Left forelimb (tissue), 1 donor: ENCODE measurements at regions not wholly inside any gene's neighbourhood (a gene's known extent, or its start where the extent isn't known, plus 50 kb on each side); places are given as distances from the start of the nearest gene placed in this dataset.
A peak's percentile ranks its signal among the peaks of the same experiment; 100 is the strongest.

Experiments
- DNase-seq: peaks from one replicate; pipeline ENCODE4 v3.0.0-alpha.2; 2018; ENCODE audit warnings: low spot score

DNA sequence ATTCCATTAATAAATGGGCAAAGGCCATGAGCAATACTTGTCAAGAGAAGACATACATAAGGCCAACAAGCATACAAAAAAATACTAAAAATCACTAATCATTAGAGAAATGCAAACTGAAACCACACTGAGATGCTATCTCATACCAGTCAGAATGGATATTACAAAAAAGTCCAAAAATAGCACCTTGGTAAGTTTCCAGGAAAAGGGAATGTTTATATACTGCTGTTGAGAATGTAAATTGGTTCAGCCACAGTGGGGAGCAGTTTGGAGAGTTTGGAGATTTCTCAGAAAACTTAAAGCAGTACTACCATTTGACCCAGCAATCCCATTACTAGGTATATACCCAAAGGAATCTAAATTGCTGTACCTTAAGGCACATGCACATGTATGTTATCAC lies 467.7 kb downstream of the CDH11 start:
- DNase-seq = no peak

DNA sequence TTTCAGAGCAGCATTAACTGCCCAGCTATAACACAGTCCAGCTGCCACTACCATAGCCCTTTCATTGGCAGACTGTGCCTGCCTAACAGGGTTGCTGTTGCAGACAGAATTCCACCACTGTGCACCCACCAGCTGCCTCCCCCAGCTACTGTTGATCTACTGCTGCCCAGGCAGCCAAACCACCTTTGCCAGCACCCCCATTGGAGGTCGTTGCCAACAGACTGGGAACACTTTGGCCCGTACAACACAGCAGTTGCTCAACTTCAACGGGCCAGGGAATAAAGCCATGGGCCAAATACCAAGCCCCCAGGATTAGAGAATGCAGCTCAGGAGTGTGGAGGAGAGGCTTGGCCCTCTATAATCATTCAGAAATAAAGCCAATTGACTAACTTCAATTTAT lies 473.6 kb downstream of the CDH11 start:
- no peak for DNase-seq

DNA sequence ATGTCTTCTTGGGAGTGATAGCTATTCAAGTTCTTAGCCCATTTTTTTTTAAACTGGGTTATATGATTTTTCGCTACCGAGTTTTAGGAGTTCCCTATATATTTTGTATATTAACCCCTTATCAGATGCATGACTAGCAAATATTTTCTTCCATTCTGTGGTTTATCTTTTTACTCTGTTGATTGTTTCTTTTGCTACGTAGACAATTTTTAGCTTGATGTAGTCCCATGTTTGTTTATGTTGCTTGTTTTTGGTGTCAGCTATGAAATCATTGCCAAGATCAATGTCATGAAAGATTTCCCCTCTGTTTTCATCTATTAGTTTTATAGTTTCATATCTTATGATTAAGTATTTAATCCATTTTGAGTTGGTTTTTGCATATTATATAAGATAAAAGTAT lies 480.5 kb downstream of the CDH11 start:
- DNase-seq = no peak

DNA sequence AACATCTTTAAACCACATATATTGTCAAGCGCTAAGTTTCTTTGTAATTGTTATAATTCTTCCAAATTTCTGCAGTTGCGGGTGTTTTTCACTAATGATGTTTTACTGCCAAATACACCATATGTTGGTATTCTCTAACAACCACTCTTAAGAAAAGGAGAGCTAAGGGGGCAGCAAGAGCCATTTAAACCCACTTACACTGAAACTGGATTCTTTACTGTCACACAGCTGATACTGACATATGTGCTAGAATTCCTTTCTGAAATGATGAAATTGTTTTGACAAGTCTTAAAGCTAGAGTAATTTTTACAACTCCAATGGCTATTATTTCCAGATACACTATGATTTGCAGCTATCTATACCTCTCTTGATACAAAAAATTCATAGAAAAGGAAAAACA lies 483.1 kb downstream of the CDH11 start:
- no peak for DNase-seq

DNA sequence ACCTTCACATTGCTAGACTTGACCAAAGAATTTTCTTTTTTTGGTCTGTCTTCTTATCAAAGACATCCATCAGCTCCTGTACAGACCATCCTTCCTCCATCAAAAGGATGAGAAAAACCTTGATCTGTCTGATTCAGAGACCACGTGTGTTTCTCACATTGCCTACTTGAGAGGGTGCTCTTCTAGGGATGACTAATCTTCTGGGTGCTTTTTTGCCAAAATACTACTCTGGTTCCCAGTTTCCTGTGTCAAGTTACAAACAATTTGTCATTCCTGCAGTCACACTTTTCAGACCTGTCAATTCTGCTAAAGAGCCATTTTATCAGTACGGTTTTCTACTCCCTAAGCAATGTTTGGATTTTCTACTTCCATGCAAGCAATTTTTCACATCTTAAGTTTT lies 492.2 kb downstream of the CDH11 start:
- DNase-seq = no peak

DNA sequence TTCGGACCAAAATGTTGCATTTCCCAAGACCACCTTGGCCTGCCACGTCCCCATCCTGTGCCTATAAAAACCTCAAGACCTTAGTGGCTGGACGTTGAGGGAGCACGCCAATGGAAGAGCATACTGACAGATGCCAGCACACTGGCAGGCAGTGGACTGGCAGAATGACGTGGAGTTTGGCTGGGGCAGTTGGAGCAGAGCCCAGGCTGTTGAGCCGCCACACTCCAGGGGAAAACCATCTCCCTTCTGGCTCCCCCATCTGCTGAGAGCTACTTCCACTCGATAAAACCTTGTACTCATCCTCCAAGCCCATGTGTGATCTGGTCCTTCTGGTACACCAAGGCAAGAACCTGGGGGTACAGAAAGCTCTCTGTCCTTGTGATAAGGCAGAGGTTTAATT lies 494.1 kb downstream of the CDH11 start:
- no peak for DNase-seq

DNA sequence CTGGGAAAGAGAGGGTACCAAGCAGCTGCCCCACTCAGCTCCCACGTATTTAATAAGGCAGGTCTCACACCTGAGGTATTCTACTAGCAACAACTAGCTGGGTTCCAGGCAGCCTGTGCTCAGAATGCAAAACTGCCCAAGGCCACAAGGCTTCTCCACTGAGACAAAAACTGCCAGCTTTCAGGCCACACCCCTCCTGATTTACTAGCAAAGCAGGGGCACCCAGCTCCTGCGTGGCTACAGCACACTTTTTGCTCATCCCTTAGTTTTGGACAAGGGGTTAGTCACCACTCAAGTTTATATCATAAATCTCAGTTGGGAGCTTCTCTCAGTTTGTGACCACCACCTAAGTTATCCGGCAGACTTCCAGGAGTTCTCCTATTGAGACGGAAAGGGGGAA lies 494.6 kb downstream of the CDH11 start:
- DNase-seq = no peak

DNA sequence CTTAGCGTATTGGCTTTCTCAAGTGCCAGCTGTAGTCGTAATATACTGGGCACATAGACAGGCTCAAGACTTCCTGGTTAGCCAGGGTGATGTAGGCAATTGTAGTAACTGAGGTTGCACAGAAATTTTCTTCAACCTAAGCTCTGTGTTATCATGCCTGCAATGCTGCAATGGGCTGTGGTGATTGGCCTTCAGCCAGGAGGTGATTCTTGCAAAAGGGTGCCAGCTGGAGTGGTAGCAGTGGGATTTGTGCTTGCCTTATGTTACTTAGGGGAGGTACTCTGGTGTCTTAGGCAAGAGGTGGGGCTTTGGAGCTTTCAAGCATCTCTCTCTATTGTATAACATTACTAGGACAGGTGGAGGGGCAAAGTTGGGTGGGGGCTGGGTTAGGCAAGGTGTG lies 495.1 kb downstream of the CDH11 start:
- no peak for DNase-seq

DNA sequence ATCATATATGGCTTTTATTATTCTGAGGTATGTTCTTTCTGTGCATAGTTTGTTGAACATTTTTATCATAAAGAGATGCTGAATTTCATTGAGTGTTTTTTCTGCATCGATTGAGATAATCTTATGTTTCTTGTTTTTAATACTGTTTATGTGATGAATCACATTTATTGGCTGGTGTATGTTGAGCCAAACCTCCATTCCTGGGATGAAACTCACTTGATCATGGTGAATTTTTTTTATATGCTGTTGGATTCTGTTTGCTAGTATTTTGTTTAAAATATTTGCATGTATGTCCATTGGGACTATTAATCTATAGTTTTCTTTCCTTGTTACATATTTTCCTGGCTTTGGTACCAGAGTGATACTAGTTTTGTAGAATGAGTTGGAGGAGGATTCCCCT lies 500.2 kb downstream of the CDH11 start:
- no peak for DNase-seq

DNA sequence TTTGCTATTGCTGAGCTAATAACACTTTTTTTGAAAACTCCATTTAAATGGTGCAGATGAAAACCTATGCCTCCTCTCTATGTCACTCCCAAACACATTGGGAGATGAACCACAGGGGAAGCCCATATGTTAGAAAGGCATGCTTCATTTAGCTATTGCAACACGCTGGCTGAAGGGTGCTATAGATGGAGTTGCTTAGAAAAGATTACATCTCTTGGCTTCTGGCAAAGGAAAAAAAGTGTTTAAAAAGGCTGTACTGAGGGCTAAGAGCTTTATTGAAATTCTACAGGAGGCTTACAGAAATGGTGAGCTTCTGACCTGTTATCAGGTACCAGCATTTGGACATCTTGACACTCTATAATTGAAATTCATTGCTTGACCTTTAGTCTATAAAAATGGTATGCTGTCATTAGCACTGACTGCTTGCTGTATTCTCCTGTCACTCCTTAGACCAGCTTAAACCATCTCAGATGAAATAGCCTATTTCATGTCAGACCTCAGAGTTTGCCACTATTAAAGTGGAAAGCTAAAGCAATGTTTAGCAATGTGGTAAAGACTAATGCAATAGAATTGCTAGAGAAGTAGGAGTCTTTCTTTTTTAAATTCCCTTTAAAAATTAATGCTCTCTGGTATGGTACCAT lies 503.9 kb downstream of the CDH11 start:
- DNase-seq = no peak

DNA sequence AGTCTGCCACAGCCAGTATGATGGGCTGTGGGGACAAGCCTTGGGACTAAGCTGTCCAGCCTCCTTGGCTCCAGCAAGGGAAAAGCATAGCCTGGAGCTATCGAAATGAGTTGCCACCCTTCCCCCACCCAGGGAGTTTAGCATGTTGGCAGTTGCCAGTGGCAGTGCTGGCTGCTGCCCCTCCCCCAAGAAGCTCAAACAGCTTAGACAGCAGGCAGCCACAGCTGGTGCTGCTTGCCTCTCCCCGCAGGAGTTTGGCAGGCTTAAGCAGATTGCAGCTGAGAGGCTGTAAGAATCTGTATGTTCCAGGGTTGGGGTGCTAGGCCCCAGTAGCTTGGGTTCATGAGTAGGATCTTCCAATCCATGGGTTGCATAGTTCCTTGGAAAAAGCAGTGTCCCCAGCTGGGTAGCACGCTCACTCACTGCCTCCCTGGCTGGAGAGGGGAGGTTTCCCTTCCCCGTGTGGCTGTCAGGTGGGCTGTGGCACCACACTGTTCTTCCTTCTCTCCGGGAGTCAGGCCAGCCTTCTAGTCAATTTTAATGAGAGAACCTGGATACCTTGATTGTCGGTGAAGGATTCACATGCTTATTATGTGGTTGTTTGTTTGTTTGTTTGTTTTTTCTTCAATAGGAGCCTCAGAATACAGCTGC lies 506.1 kb downstream of the CDH11 start:
- peak; percentile 61 for DNase-seq

DNA sequence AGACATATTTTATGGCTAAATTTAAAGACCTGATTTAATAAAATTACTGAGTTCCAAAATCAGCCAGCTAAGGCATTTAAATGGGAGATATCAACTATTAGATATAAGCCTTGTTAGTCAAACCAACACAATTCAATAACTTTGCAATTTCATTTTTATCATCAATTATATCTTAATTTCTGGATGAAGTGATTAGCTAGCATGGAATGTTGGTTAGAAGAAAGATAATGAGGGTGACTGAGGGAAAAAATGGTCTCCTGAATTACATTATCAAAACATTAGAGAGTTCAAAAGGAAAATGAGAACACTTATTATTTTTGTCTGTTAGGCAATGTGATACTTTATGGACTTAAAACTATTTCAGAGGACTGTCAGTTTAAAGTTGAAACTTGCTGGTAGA lies 525.7 kb downstream of the CDH11 start:
- DNase-seq = no peak

DNA sequence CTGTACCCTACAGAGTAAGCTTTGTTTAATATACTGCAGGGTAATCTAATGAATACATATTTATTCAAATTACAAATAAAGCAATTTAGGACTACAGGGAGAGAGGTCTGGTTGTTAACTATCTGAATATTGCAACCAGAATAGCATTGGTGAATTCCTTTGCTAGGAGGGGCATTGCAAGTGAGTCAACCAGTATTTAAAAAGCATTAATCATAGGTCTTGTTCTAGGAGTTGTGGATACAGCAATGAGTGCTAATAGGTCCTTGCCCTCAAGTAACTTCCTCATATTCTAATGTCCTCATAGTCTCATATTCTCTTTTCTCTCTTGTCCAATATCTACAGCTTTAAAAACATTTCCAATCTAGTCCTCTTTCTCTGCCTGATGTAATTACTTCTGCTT lies 531.4 kb downstream of the CDH11 start:
- no peak for DNase-seq

DNA sequence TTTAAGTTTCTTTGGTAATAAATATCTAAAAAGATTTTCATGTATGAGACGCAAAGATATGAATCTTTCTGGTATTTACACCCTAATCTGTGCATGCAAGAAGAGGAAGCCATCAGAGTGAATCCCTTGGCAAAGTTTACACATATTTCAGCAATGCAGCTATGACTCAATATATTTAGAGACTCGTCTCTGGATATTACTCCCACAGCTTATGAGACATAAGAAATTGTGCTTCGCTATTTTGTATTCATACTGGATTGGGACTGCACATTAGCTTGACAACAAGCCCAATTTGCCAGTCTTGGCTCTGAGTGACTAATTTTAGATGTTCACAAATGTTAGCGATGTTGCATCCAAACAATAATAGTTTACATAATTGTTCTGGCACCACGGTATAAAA lies 532.0 kb downstream of the CDH11 start:
- no peak for DNase-seq

DNA sequence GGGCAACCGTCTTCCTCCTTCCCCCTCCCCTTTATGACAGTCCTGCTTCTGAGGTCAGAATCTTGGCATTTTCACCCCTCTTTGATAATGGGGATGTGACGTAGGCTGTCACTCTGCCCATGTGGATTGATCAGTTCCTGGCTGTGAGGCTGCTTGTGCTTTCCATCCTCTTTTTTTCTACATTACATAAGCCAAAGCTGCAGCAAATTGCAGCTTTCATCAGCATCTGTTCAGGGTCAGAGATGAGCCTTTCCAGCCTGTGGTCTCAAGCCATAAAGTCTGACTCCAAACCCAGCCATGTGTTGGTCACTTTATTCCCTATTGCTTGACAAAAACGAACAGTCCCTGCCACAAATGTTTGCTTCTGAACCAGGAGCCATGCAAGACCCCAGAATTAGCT lies 535.1 kb downstream of the CDH11 start:
- DNase-seq = no peak

DNA sequence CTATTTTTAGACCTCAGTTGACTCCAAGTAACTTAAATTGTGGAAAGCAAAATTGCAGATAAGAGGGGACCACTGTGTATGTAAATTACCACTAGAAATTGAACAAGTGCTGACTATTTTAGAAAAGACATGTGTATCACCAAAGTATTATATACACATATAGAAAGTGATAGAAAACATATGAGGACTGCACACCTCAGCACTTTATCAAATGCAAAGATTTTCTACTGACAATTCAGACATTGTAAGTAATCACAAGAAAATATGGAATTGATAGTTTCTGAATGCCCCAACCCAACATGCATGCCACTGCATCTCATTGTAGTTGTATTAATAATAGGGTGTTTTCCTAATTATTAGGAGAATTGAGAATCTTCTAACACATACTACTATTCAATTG lies 536.5 kb downstream of the CDH11 start:
- no peak for DNase-seq

DNA sequence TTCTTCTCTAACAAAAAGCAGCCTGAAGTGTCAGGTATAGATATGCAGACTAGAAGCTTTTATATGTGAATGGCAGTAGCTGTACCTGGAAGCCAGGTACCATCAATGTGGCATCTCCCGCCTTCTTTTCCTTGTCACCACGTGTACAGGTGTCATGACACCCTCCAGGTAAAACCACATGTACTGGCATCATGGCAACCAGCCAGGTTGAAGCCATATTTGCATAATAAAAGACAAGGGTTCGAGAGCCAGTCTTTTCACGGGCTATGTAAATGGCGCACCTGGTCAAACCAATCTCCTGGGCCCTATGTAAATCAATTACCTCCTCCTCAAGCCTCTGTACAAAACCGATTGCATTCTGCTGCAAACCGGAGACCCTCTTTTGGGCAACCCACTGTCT lies 541.3 kb downstream of the CDH11 start:
- DNase-seq = no peak

DNA sequence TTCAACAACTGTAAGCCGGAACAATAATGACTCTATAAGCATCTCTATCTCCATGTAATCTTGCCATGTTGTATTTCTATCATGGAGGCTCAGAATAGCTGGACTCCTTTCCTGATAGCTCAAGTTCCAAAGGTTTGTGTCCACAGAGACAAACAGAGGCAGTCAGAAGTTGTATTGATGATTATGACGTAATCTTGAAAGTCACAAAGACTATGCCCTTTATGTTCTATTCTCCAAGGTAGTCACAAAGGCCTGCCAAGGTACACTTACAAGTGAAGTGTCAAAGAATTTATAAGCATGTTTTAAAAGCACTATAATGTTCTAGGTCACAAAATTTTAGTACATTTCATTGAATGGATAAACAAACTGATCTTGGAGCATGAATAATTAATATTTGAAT lies 542.2 kb downstream of the CDH11 start:
- no peak for DNase-seq

DNA sequence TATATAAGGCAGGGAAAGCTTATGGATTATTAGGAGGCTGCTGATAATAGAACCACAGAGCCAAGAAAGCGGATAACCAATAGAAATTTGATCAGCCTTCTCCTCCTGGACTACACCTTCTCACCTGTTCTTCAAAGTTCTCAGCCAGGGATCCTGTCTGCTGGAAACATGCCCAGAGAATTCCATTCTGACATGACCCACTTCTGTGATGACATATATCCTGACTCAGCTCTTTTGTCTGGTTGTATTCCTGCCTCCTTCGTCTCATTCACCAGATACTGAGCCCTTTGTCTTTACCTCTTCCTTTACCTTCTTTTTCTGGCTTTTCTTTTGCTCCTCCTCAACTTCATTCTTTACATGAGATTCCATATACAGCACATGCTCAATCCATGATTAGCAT lies 576.1 kb downstream of the CDH11 start:
- DNase-seq = no peak

DNA sequence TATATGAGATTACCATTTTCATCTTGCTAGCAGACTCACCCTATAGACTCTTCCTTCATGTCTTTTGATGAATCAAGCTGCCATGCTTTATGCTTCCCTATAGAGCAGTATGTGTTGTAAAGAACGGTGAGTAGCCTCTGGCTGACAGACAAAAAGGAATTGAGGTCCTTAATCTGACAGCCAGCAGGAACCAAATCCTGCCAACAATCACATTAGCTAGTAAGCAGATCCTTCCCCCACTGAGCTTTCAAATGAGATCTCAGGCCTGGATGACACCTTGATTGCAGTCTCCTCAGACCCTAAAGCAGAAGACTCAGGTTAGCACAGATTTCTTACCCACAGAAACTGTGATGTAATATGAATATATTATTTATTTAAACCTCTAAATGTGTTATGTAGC lies 577.0 kb downstream of the CDH11 start:
- no peak for DNase-seq

DNA sequence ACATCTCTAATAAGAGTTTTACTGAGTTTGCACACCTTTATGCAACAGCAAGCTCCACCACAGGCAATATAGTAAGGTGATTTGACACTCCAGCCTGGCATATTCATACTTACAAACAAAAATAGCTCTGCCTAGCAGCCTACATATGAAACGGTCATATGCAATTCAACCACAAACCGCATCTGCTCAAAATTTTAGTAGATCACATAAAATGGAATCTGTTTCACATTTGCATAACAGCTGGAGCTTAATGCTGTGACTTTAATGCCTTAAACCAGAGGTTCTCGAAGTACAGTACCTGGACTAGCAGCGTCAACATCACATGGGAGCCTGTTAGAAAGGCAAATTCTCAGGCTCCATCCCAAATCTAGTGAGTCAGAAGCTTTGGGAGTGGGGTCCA lies 578.4 kb downstream of the CDH11 start:
- no peak for DNase-seq

DNA sequence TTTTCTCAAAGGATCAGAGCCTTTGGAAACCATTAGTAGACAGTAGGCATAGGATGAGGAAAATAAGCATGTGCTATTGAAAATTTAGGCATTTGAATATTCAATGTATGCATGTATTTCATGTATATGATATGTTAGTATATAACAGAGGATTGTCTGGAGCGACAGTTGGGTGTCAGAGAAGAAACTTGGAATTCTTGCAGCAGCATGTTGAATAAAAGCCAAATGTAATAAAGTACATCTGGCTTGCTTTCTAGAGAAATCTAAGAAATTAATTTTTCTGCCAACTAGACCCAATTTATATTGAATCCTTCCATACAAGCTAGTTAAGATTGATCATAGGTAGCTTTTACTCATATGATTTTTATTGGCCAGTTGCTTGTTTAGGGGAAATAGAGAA lies 578.8 kb downstream of the CDH11 start:
- no peak for DNase-seq

DNA sequence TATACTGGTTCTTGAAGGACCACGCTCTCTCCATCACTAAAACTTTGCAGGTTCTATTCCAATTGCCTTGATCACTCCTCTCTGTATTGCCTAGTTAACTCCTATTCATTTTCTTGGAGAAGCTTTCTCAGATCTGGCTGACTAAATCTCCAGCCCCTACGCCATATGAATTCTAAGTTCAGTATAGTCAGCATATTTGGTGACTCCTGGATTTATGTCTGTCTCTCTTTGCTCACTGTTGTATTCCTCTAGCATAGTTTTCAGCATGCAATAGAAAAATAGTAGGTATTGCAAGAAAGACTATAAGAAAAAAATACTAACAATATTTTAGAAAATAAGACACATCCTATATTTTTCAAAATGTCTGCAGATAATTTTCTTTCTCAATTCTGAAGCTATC lies 579.7 kb downstream of the CDH11 start:
- no peak for DNase-seq

DNA sequence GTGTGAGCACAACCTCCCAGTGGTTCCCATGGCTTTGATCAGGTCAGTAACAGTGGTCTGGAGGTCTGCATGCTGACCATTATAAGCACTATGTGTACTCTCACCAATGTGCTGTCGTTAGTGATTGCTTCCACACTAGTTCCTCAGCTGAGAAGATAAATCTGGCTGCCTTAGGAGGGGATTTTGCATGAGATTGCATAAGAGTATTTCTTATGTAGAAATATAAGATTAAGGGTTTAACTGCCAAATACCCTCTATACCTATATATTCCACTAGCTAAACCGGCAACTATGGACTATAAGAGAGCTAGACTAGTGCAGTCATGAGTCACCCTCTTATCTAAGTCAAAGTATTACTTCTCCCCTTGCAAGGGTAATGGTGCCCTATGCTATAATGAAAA lies 580.2 kb downstream of the CDH11 start:
- no peak for DNase-seq
